BLaER1 (cell line): ENCODE measurements at regions not wholly inside any gene's neighbourhood (a gene's known extent, or its start where the extent isn't known, plus 50 kb on each side); places are given as distances from the start of the nearest gene placed in this dataset.

ENCODE experiments used
- H3K27ac ChIP-seq: shearing (Covaris generic); formaldehyde crosslinking; 2 replicates; pipeline ENCODE4 v1.8.1; 2022
- H3K27me3 ChIP-seq: shearing (Covaris generic); formaldehyde crosslinking; 2 replicates; pipeline ENCODE4 v1.8.1; 2022
- H3K36me3 ChIP-seq: shearing (Covaris generic); formaldehyde crosslinking; 2 replicates; pipeline ENCODE4 v1.8.1; 2022
- H3K4me1 ChIP-seq: shearing (Covaris generic); formaldehyde crosslinking; 2 replicates; pipeline ENCODE4 v1.8.1; 2022
- H3K4me2 ChIP-seq: shearing (Covaris generic); formaldehyde crosslinking; 2 replicates; pipeline ENCODE4 v1.8.1; 2022
- H3K4me3 ChIP-seq: shearing (Covaris generic); formaldehyde crosslinking; 2 replicates; pipeline ENCODE4 v1.8.1; 2022
- H3K9ac ChIP-seq: shearing (Covaris generic); formaldehyde crosslinking; 2 replicates; pipeline ENCODE4 v1.8.1; 2022
- H3K9me3 ChIP-seq: shearing (Covaris generic); formaldehyde crosslinking; 2 replicates; pipeline ENCODE4 v1.8.1; 2022
- H4K20me1 ChIP-seq: shearing (Covaris generic); formaldehyde crosslinking; 2 replicates; pipeline ENCODE4 v1.8.1; 2022
- Cebpa-rat ChIP-seq: shearing (Covaris generic); IDR thresholded peaks from 2 replicates; pipeline ENCODE4 v1.8.1; 2022

DNA sequence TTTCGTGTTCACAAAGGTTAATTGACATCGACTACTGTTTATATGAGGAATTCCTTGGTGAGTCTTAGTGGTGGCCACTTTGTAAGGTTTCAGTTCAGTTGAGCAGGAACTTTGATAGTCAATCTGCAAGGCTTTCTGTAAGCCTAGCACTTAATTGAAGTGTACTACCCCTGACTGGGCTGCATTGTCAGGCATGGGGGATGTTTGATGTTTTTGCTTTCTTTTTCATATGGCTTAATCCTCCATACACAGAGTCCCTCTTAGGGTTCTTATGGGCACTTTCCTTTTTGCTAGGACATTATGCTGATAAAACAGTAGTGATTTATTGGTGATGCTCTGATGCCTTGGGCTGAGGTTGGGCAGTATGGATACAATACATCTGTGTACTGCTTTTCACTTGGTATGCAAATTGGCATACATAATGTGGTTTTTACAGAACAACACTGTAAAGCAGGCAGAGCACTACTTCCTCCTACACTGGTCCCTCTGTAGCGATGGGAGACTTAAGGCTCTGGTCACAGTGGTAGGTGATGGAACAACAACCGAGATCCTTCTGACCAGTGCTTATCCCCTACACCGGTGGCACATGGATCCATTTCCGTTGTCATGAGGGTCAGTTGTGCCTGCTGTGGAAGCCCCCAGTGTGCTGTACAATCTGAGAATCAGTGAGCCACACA lies 261.0 kb downstream of the MFSD1 start:
- Histone ChIP-seq H3K4me2 (no peak overlapping the region), H3K4me1 (peaks cover 5% of the 10 kb centered on the region; the same call in 1 of the 2 replicates), H3K9me3 (no peaks in the 10 kb centered on the region), H3K4me3 (no peak overlapping the region), H3K9ac (no peak overlapping the region), H4K20me1 (no peaks in the 10 kb centered on the region), H3K27ac (no peak overlapping the region), H3K27me3 (no peaks in the 10 kb centered on the region), H3K36me3 (no peaks in the 10 kb centered on the region)
- TF ChIP-seq Cebpa-rat: no peak

GRCh38 chr3:159069091-159069490 lies 267.2 kb downstream of the MFSD1 start, which contains the start of gene IQCJ:
Gene IQCJ (plus strand): TSS chr3:159069319.
- H3K9ac ChIP-seq: no peak within 1 kb of the TSS
- no peak within 1 kb of the TSS for H3K4me2 ChIP-seq
- no peaks in the 10 kb centered on the region for H3K9me3 ChIP-seq
- no peak within 1 kb of the TSS for H3K4me3 ChIP-seq
- TF ChIP-seq Cebpa-rat: no peak
- no peak within 1 kb of the TSS for H3K27ac ChIP-seq
- H3K36me3 ChIP-seq: no peaks in the 10 kb centered on the region
- H3K4me1 ChIP-seq: peaks cover 5% of the 10 kb centered on the region; the same call in 1 of the 2 replicates
- H4K20me1 ChIP-seq: no peaks in the 10 kb centered on the region
- no peaks in the 10 kb centered on the region for H3K27me3 ChIP-seq

GRCh38 chr3:159069866-159070425 lies 268.1 kb downstream of the MFSD1 start:
- Histone ChIP-seq H3K4me3 (no peak overlapping the region), H3K27me3 (no peaks in the 10 kb centered on the region), H3K27ac (no peak overlapping the region), H4K20me1 (no peaks in the 10 kb centered on the region), H3K4me2 (no peak overlapping the region), H3K36me3 (no peaks in the 10 kb centered on the region), H3K4me1 (peaks cover 5% of the 10 kb centered on the region; the same call in 1 of the 2 replicates), H3K9me3 (no peaks in the 10 kb centered on the region), H3K9ac (no peak overlapping the region)
- no peak for TF ChIP-seq Cebpa-rat

GRCh38 chr3:159074756-159075701 lies 273.2 kb downstream of the MFSD1 start:
- Histone ChIP-seq H3K9ac (no peak overlapping the region), H3K27me3 (no peaks in the 10 kb centered on the region), H3K4me2 (no peak overlapping the region), H3K4me3 (no peak overlapping the region), H3K36me3 (no peaks in the 10 kb centered on the region), H4K20me1 (no peaks in the 10 kb centered on the region), H3K9me3 (no peaks in the 10 kb centered on the region), H3K4me1 (no peaks in the 10 kb centered on the region), H3K27ac (no peak overlapping the region)
- TF ChIP-seq Cebpa-rat: no peak

DNA sequence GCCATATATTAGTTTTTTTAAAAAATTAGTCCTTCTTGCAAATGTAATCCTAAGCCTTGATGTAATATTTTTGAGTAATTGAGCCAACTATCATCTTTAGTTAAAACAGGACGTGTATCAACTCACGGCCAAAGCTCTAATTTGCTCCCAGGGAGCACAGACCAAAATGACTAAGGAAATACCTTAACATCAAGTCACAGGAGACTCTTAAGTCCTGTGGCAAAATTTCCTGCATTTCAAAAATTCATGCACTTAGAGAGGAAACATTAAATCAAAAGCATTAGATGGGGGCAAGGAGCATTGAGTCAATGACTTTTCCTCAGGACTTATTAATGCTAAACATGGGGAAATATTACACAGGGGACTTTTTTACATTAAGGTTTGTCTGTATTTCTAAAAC lies 276.0 kb downstream of the MFSD1 start:
- no peaks in the 10 kb centered on the region for H3K4me1 ChIP-seq

DNA sequence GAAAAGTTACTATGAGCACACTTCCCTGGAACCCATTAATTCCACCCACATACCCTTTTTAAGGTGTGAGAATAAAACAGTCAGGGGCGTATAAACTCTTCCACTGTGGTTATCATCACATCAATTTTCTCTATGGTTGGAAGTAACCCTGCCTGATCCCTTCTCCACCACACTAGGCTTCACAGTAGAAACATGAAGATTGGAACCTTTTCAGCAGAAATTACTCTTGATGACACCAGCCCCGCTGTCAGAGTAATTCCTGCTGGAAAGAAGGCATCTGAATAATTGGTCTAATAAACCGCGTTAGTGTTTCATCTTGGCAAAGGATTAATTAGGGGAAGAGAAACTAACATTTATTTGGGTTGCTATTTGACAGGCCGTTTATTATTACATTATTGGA lies 278.4 kb downstream of the MFSD1 start:
- no peak overlapping the region for H3K4me2 ChIP-seq
- no peak for TF ChIP-seq Cebpa-rat
- H3K4me3 ChIP-seq: no peak overlapping the region
- H3K27me3 ChIP-seq: no peaks in the 10 kb centered on the region
- no peaks in the 10 kb centered on the region for H4K20me1 ChIP-seq
- H3K27ac ChIP-seq: no peak overlapping the region
- H3K4me1 ChIP-seq: no peaks in the 10 kb centered on the region
- no peak overlapping the region for H3K9ac ChIP-seq
- peaks cover 4% of the 10 kb centered on the region; the same call in 1 of the 2 replicates for H3K9me3 ChIP-seq
- H3K36me3 ChIP-seq: no peaks in the 10 kb centered on the region

More for the DNA sequence above, 276.0 kb downstream of the MFSD1 start:
- no peak overlapping the region for H3K9ac ChIP-seq
- H3K27me3 ChIP-seq: no peaks in the 10 kb centered on the region
- no peaks in the 10 kb centered on the region for H4K20me1 ChIP-seq
- no peaks in the 10 kb centered on the region for H3K36me3 ChIP-seq
- H3K4me3 ChIP-seq: no peak overlapping the region
- TF ChIP-seq Cebpa-rat: no peak
- H3K27ac ChIP-seq: no peak overlapping the region
- no peak overlapping the region for H3K4me2 ChIP-seq
- no peaks in the 10 kb centered on the region for H3K9me3 ChIP-seq

DNA sequence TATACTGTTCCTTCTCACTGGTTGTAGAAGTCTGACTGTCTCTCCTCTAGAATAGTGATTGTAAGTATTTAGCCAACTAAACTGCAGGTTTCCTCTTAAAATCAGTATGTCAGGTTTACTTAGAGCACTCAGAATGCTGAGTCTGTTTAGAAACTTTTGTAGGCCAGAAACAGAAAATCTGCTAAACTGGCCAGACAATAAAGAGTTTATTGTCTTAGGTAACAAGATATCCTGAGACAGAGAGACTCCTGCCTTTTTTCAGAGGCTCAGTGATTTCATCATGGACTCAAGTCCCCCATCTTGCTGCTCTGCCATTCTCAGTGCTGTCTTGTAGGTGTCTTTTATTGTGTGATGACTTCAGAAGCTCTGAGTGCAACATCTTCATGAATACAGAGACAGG lies 279.0 kb downstream of the MFSD1 start:
- Histone ChIP-seq H3K27me3 (no peaks in the 10 kb centered on the region), H3K4me2 (no peak overlapping the region), H3K4me1 (no peaks in the 10 kb centered on the region), H3K4me3 (no peak overlapping the region), H3K36me3 (no peaks in the 10 kb centered on the region), H4K20me1 (no peaks in the 10 kb centered on the region), H3K27ac (no peak overlapping the region), H3K9ac (no peak overlapping the region), H3K9me3 (peaks cover 4% of the 10 kb centered on the region; the same call in 1 of the 2 replicates)
- TF ChIP-seq Cebpa-rat: no peak

DNA sequence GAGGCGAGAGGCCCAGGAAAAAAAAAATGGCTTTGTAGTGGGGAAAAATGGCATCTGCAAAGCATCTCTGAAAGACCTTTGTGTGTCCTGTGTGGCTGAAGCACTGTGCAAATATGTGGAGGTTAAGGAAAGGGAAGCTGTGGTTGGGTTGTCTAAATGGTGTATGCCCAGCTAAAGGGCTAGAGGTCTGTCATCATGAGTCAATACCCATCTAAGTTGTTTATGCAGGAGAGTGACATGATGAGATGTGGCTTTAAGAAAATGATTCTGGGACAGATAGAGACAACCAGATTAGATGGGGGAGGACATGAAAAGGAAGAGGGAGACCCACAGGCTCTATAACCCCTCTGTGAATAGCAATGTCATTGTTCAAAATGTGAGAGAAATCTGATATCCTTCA lies 280.7 kb downstream of the MFSD1 start:
- no peaks in the 10 kb centered on the region for H4K20me1 ChIP-seq
- no peak overlapping the region for H3K9ac ChIP-seq
- H3K27me3 ChIP-seq: no peaks in the 10 kb centered on the region
- no peak overlapping the region for H3K4me3 ChIP-seq
- no peaks in the 10 kb centered on the region for H3K4me1 ChIP-seq
- no peak for TF ChIP-seq Cebpa-rat
- H3K36me3 ChIP-seq: no peaks in the 10 kb centered on the region
- peaks cover 4% of the 10 kb centered on the region; the same call in 1 of the 2 replicates for H3K9me3 ChIP-seq
- H3K4me2 ChIP-seq: no peak overlapping the region
- H3K27ac ChIP-seq: no peak overlapping the region

- H4K20me1 ChIP-seq: no peaks in the 10 kb centered on the region
- H3K27me3 ChIP-seq: no peaks in the 10 kb centered on the region
- H3K36me3 ChIP-seq: no peaks in the 10 kb centered on the region
- TF ChIP-seq Cebpa-rat: no peak
- H3K27ac ChIP-seq: no peak overlapping the region
- H3K9ac ChIP-seq: no peak overlapping the region
- H3K9me3 ChIP-seq: peaks cover 8% of the 10 kb centered on the region; the same call in 1 of the 2 replicates
- H3K4me2 ChIP-seq: no peak overlapping the region
- no peak overlapping the region for H3K4me3 ChIP-seq
- H3K4me1 ChIP-seq: no peaks in the 10 kb centered on the region
Observed at GRCh38 chr3:159091936-159092335, 290.1 kb downstream of the MFSD1 start.
